SJSA1 (cell line): ENCODE measurements at regions not wholly inside any gene's neighbourhood (a gene's known extent, or its start where the extent isn't known, plus 50 kb on each side); places are given as distances from the start of the nearest gene placed in this dataset.

Experiments used
- DNase-seq, 2 experiments: peaks; one replicate each; pipeline ENCODE4 v3.0.0-alpha.2; 2015 to 2020; ENCODE audit warnings: low spot score in 2 of 2, low read depth in 1 of 2
- H3K27ac ChIP-seq: fragments of 250-450 bp; sonication (Bioruptor Pico); 2 replicates; pipeline ENCODE4 v1.5.1; 2020; ENCODE audit warnings: mild to moderate bottlenecking, moderate library complexity
- H3K27me3 ChIP-seq: fragments of 250-450 bp; sonication (Bioruptor Pico); replicated peaks from 2 replicates; pipeline ENCODE4 v1.5.1; 2020; ENCODE audit warnings: mild to moderate bottlenecking, moderate library complexity
- H3K36me3 ChIP-seq: fragments of 250-450 bp; sonication (Bioruptor Pico); 2 replicates; pipeline ENCODE4 v1.5.1; 2020; ENCODE audit warnings: mild to moderate bottlenecking
- H3K4me1 ChIP-seq: fragments of 250-450 bp; sonication (Bioruptor Pico); replicated peaks from 2 replicates; pipeline ENCODE4 v1.6.1; 2021; ENCODE audit warnings: mild to moderate bottlenecking
- H3K4me3 ChIP-seq: fragments of 250-450 bp; sonication (Bioruptor Pico); 2 replicates; pipeline ENCODE4 v1.5.1; 2020; ENCODE audit warnings: mild to moderate bottlenecking
- H3K9me3 ChIP-seq: fragments of 250-450 bp; sonication (Bioruptor Pico); replicated peaks from 2 replicates; pipeline ENCODE4 v1.5.1; 2020; ENCODE audit warnings: mild to moderate bottlenecking

DNA sequence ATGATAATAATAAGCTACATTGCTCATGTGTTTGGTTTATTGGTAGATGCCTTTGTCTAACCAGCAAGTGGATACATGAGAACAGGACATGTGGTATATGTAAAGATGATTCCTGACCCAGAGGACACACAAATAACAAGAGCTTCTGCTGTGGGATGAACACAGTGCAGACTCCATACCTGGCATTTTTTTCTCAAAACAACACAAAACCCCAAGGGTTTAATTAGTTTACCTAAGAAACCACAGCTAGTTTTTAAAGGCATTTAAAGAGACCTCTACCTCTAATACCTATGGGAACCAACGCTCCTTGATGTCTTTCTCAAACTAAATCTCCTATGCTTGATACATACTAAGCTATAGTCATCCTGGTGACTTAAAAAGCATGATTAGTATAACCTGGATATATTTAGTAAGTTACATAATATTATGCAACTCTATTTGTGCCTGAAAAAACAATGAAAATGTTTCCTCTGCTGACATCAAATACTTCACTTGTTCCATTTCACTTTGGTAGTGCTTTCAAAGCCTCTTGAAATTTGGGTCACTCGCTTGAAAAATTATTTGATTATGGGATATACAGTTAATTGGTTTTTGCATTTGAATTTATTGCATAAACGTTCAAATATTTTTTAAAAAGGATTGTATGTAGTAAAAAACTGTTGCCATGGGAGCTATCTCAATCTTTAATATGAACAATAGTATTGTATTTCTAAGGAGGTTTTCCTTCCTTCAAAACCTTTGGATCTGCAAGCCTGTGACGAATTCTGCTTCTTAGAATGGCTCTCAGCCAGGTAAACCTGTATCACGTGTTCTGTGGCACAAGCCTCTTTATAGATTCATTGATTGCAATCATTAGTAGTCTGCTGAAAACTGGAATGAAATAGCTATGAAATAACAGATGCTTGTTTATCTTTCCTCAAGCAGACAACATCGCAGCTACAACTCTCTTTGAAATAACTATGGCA lies 233.0 kb upstream of the KCNMB2 start:
- H3K36me3 ChIP-seq: no peaks in the 10 kb centered on the region
- no peak for DNase-seq
- H3K4me3 ChIP-seq: no peak overlapping the region
- H3K9me3 ChIP-seq: no peaks in the 10 kb centered on the region
- no peak overlapping the region for H3K27ac ChIP-seq
- H3K27me3 ChIP-seq: no peaks in the 10 kb centered on the region
- no peaks in the 10 kb centered on the region for H3K4me1 ChIP-seq

DNA sequence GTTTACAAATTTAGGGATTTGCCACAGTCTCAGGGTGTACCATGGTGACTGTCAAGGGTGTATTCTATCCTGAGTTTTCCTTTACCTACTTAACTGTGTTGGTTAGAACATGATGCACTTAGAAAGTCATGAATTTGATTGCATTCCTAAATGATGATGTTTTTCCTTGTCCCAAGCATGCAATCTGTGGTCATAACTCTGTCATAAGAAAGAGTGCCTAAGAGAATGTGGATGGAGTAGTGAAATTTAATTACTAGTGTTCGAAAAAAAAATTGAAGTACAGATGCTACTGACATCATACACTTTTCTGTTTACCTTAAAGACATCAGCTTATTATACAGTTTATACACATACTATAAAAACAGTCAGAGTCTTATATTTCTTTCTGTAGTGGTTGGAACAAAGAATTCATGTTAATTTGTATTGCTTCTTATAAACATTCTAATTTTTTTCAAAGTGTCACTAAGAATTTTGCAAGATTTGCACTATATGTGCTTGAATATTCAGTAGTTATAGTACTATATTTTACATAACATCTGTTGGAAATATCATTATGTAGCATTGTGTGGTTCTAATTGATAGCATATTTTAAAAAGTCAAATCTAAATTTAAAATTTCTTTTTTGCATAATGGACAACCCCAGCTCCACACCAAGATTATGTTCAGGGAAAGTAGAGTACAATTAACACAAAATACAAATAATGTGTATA lies 231.3 kb upstream of the KCNMB2 start:
- Histone ChIP-seq H3K27ac (no peak overlapping the region), H3K27me3 (no peaks in the 10 kb centered on the region)

DNA sequence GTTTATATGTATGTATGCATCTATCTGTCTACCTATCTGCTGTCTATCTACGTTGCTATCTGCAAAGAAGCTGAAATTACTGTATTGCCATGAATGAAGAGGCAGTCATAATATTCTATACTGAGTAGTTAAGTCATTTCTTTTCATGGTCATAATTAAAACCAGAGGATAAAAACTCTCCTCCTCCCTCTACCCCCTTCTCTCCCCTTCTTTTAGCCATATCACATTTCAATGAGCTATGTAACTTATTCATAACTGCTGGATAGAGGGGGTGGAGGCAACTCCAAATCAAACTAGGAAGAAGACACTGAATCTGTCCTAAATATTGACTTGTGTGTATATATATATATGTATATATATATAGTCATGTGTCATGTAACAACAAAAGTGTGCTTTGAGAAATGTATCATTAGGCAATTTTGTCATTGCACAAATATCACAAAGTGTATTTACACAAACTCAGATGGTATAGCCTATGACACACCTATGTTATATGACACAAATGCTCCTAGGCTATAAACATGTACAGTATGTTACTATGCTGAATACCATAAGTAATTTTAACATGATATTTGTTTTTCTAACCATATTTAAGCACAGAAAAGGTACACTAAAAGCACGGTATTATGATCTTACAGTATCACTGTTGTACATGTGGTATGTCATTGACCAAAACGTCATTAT lies 229.7 kb upstream of the KCNMB2 start:
- Histone ChIP-seq H3K4me3 (no peak overlapping the region), H3K4me1 (no peaks in the 10 kb centered on the region), H3K36me3 (no peaks in the 10 kb centered on the region), H3K27ac (no peak overlapping the region), H3K9me3 (no peaks in the 10 kb centered on the region), H3K27me3 (no peaks in the 10 kb centered on the region)
- no peak for DNase-seq

More for the DNA sequence above, 231.3 kb upstream of the KCNMB2 start:
- no peaks in the 10 kb centered on the region for H3K9me3 ChIP-seq
- no peaks in the 10 kb centered on the region for H3K4me1 ChIP-seq
- H3K4me3 ChIP-seq: no peak overlapping the region
- no peaks in the 10 kb centered on the region for H3K36me3 ChIP-seq
- peak in 1 of 2 experiments; percentile 21 for DNase-seq

DNA sequence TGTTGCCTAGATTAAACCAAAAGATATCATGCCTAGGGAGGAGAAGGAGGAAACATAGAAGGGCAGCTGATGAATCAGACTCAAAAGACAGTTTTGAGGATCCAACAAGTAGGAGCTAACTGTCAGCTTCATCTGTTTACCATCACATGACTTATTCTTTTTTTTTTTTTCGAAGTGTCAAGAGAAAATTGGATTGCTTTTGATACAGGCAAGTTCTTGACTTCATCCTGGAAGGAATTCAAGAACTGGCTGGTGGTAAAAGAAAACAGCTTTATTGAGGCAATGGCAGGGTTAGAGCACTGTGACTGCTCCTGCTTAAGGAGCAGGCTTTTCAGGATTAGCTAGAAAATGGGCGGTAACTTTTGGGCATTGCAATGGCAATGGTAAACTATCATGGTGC lies 227.5 kb upstream of the KCNMB2 start:
- no peaks in the 10 kb centered on the region for H3K36me3 ChIP-seq
- no peaks in the 10 kb centered on the region for H3K27me3 ChIP-seq
- H3K27ac ChIP-seq: no peak overlapping the region
- H3K4me1 ChIP-seq: no peaks in the 10 kb centered on the region
- DNase-seq: no peak
- no peaks in the 10 kb centered on the region for H3K9me3 ChIP-seq
- H3K4me3 ChIP-seq: no peak overlapping the region

DNA sequence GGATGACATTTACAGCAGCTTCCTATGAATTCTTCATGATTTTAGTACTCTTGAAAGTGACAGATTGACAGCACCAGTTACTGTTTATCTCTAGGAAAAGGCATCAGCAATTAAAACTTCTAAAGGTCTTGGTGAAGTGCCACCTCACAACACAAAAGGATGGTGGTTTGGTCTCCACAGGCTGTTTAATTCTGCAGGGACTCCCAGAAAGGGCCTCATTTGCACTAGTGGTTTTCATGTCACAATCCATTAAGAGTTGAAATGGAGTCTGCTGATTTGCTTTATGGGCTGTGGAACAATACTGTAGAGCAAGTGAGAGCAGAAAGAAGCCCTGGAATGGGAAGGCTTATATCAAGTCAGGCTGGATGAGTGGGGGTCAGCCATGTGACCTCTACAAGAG lies 225.3 kb upstream of the KCNMB2 start:
- no peaks in the 10 kb centered on the region for H3K9me3 ChIP-seq
- no peaks in the 10 kb centered on the region for H3K36me3 ChIP-seq
- no peak overlapping the region for H3K27ac ChIP-seq
- no peak overlapping the region for H3K4me3 ChIP-seq
- no peak for DNase-seq
- H3K4me1 ChIP-seq: no peaks in the 10 kb centered on the region
- no peaks in the 10 kb centered on the region for H3K27me3 ChIP-seq

DNA sequence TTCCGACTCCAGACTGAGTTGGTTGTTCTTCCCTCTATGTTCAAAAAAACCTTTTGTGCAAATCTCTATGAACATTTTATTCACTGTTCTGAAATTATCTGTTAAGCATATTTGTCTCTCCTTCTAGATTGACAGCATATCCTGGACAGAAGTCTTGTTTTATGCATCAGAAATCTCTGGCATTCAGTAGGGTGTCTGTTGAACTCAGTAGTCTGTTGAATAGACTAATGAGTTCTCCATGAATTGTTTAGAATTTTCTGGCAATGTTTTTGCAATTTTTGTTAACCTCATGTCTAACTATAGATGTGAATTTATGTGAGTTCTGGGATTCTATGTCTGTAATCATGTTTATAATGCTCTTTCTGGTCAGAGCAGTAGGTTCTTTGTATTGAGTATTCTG lies 222.5 kb upstream of the KCNMB2 start:
- H3K27ac ChIP-seq: no peak overlapping the region
- H3K27me3 ChIP-seq: no peaks in the 10 kb centered on the region
- H3K9me3 ChIP-seq: no peaks in the 10 kb centered on the region
- DNase-seq: no peak
- no peak overlapping the region for H3K4me3 ChIP-seq
- no peaks in the 10 kb centered on the region for H3K36me3 ChIP-seq
- no peaks in the 10 kb centered on the region for H3K4me1 ChIP-seq

DNA sequence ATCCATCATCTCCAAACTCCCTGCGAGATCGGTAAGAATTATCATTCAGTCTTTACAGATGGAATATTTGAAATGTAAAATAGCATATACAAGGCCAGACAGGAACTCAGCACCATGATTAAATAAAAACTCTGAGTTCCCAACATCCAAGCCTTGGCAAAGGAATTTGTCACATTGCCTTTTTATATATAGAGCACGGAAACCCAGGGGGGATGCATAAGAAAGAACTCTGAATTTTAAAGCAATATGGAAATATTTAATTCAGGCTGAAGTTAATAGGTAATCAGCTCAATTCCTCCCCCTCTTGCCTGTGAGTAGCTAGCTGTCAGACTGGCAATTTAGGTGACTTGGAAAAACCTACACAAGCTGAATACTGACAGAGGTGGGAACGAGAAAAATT lies 217.9 kb upstream of the KCNMB2 start:
- DNase-seq: no peak
- peaks cover 8% of the 10 kb centered on the region for H3K4me1 ChIP-seq
- no peaks in the 10 kb centered on the region for H3K9me3 ChIP-seq
- no peak overlapping the region for H3K4me3 ChIP-seq
- H3K27ac ChIP-seq: no peak overlapping the region
- no peaks in the 10 kb centered on the region for H3K27me3 ChIP-seq
- no peaks in the 10 kb centered on the region for H3K36me3 ChIP-seq

DNA sequence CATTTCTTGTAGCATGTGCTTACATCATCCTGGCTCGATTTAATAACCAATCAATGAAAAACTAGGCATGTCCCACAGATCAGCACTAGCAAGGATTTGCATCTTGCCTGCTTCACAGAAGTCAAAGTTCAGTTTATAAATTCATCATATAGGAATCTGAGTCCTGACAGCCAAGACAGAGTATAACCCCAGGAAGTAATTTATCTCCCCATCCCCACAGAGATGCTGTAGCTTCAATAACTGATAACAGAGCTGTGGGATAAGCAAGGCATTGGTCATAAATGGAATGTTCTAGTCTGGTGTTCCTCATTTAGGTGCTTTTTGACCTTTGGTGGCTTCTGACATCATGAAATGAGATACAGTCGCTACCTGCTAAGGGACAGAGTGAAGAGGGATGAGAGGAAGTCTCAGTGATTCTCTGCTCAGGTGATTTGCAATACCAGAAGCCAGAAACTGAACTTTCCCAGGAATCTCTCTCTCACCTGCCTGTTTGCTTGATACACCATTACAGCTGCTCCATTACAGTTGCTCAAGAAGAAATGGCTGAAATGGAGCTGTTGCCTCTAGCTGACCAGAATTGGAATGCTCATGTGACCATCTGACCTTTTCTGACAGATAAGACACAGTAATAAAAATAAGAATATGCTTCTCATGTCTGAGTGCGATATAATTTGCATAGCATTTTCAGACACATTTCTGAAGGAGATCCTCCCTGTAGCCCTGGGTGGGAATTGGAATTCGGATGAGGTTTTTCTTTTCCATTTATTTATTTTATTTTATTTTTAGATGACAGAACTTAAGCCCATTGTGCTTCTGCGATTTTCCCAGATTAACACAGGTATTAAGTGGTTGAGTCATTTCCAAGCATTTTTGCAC lies 217.1 kb upstream of the KCNMB2 start:
- peaks cover 8% of the 10 kb centered on the region for H3K4me1 ChIP-seq
- DNase-seq: no peak
- H3K36me3 ChIP-seq: no peaks in the 10 kb centered on the region
- H3K9me3 ChIP-seq: no peaks in the 10 kb centered on the region
- no peak overlapping the region for H3K4me3 ChIP-seq
- no peaks in the 10 kb centered on the region for H3K27me3 ChIP-seq
- H3K27ac ChIP-seq: no peak overlapping the region

DNA sequence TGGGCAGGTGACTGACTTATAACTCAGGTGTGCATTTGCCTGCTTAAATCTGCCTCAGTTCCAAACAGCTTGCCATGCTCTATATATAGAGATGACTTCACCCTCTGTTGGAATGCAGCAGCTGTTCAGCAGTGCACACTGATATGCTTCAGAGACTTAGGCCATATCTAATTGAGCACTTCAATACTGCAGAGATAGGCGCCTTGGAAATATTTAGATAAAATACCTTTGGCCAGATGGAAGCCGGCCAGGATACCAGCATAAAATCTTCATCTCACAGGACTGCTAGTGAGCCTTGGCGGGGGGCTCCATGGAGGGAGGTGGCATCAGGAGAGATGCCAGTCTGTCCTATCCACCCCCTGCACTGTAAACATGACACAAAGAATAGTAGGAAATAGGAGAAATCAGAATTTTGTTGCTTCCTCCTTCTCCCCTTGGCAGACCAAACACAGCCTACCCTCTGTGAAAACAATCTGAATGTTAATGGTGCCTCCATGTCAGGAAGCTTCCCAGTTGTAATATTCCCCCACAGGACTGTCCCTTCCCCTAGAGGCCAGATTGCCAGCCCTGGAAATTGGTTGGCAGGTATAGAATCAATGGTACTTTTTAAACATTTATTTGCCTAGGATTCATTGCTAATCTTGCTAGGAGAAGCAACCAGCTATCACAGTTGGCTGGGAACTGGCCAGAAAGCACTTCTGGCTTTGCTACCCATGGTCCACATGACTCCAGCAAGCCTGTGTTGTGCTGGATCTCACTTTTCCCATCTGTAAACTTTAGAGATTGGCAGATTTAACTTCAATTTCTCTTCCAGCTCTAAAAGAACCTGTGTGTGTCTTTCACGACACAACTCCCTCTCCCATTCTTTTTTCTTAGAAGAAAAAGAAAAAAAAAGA lies 215.5 kb upstream of the KCNMB2 start:
- no peak overlapping the region for H3K27ac ChIP-seq
- H3K36me3 ChIP-seq: no peaks in the 10 kb centered on the region
- no peaks in the 10 kb centered on the region for H3K9me3 ChIP-seq
- no peak overlapping the region for H3K4me3 ChIP-seq
- no peaks in the 10 kb centered on the region for H3K27me3 ChIP-seq
- no peak for DNase-seq
- peaks cover 8% of the 10 kb centered on the region for H3K4me1 ChIP-seq

DNA sequence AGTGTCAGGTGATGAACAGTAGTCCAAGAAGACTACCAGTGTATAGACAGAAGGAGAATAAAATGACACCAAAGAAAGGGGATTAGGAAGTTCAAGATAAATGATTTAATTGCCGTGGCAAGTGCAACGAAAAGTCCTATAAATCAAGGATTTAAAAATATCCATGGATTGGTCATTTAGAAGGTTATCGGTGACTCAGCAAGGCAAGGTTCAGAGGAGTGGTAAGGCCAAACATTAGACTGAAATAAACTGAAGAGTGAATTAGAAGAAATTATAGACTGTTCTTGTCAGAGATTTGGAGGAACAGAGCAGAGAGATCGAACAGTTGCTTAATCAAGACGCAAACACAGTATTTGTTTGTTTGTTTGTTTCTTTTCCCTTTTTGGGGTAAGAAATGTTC lies 211.9 kb upstream of the KCNMB2 start:
- Histone ChIP-seq H3K4me1 (peaks cover 6% of the 10 kb centered on the region), H3K27ac (no peak overlapping the region), H3K27me3 (no peaks in the 10 kb centered on the region), H3K4me3 (no peak overlapping the region), H3K36me3 (no peaks in the 10 kb centered on the region), H3K9me3 (no peaks in the 10 kb centered on the region)
- DNase-seq: no peak

DNA sequence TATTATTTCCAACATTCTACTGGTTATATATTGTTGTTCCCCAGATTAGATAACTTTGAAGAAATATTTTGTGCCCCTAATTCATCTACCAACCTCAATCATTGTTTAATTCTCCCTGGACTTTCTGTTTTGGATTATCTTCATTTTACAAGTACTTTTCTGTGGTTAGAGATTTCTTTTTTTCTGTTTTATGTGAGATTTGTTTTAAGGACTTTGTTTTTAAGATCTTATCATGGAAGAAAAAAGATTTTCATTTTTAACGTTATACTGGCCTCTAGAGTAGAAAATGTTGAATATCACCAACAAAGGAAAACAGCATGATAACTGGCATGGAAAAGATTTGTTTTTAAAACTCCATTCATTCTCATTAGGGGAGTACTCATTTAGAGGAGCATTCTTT lies 210.9 kb upstream of the KCNMB2 start:
- no peaks in the 10 kb centered on the region for H3K36me3 ChIP-seq
- H3K4me1 ChIP-seq: no peaks in the 10 kb centered on the region
- no peaks in the 10 kb centered on the region for H3K9me3 ChIP-seq
- no peak overlapping the region for H3K27ac ChIP-seq
- peak in 1 of 2 experiments; percentile 14 for DNase-seq
- no peak overlapping the region for H3K4me3 ChIP-seq
- no peaks in the 10 kb centered on the region for H3K27me3 ChIP-seq

DNA sequence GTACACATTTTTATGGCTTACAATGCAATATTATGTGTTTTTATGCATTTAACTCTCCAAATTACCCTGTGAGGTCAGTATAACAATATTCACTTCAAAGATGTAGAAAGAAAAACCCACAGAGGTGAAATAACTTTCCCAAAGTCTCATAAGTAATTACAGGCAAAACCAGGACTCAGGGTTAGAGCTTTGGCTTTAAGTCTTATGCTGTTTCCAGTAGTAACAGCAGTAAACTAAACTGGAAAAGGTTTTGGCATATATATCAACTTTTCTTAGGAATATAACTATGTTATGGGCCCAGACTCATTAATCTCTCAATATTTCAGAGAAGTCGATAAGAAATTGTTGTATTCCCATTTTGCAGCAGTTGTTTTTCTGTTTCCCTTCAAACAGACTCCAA lies 206.3 kb upstream of the KCNMB2 start:
- Histone ChIP-seq H3K27me3 (no peaks in the 10 kb centered on the region), H3K36me3 (no peaks in the 10 kb centered on the region), H3K4me3 (no peak overlapping the region), H3K9me3 (no peaks in the 10 kb centered on the region), H3K4me1 (no peaks in the 10 kb centered on the region), H3K27ac (no peak overlapping the region)
- DNase-seq: no peak
